GM19025 (cell line): ENCODE measurements at regions not wholly inside any gene's neighbourhood (a gene's known extent, or its start where the extent isn't known, plus 50 kb on each side); places are given as distances from the start of the nearest gene placed in this dataset.
"Not testable (repeated sequence)": the region's sequence is repeated elsewhere in the genome, so short reads cannot be mapped to it uniquely, and the experiment has no call there.

ENCODE experiments used
- ATAC-seq: cut with Tn5 transposase; IDR thresholded peaks from one replicate; pipeline ENCODE4 v1.9.1; 2021; ENCODE audit warnings: mild to moderate bottlenecking, low read depth, moderate library complexity; ENCODE audit not compliant: unreplicated experiment

DNA sequence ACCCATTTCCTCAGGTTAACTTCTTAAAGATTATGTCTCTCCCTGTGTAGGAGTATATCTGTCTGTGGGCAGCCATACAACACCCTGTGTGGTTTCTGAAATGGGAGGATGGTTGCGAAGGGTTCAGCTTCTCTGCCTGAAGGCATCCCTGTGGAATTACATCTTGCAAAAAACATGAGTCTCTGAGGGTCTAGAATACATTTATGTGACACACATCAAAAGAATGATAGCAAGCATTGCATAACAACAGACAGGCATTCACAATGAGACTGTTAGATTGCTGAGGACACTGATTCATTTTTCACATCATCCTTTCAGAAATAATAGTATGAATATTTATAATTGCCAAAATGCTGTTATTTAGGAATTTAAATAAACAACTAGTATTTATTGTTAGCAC lies 670.9 kb downstream of the HTR1B start:
- no peak for ATAC-seq

DNA sequence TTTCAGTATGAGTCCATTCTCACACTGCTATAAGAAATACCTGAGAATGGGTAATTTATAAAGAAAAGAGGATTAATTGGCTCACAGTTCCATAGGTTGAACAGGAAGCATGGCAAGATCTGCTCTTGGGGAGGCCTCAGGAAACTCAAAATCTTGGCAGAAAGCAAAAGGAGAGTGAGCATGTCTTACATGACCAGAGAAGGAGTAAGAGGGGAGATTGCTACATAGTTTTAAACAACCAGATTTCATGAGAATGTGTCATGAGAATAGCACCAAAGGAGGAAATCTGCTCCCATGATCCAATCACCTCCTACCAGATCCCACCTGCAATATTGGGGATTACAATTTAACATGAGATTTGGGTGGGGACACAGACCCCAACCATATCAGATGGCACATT lies 672.4 kb downstream of the HTR1B start:
- ATAC-seq: no peak

DNA sequence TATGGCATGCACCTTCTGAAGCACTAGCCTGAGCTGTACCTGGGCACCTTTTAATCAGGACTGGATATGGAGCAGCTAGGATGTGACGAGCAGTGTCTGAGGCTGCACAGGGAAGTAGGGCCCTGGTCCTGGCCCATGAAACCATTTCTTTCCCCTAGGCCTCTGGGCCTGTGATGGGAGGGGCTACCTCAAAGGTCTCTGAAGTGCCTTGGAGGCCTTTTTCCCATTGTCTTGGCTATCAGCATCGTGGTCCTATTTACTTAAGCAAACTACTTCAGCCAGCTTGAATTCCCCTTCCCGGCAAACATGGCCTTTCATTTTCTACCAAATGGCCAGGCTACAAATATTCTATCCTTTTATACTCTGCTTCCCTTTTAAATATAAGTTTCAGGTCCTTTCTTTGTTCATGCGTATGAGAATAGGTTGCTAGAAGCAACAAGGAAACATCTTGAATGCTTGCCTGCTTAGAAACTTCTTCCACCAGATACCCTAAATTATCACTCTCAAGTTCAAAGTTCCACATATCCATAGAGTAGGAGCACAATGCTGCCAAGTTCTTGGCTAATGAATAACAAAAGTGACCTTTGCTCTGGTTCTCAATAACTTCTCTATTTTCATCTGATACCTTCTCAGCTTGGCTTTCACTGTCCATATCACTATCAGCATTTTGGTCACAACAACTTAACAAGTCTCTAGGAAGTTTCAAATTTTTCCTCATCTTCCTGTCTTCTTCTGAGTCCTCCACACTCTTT lies 673.1 kb downstream of the HTR1B start:
- no peak for ATAC-seq

- no peak for ATAC-seq
Measured at GRCh38 chr6:76789580-76789979, 673.7 kb downstream of the HTR1B start.

DNA sequence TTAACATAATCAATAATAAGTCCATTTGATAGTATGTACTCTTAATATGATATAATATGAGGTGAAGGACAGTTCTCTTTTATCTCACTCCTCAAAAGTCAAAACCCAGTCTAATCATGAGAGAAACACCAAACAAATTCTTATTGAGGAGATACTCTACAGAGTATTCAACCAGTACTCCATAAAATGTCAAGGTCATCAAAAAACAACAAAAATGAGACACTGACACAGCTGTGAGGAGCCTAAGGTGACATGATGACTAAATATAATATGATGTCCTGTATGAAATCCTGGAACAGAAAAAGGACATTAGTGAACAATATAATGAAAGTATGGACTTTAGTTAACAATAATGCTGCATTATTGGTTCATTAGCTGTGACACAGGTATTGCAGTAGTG lies 675.1 kb downstream of the HTR1B start:
- ATAC-seq: no peak

DNA sequence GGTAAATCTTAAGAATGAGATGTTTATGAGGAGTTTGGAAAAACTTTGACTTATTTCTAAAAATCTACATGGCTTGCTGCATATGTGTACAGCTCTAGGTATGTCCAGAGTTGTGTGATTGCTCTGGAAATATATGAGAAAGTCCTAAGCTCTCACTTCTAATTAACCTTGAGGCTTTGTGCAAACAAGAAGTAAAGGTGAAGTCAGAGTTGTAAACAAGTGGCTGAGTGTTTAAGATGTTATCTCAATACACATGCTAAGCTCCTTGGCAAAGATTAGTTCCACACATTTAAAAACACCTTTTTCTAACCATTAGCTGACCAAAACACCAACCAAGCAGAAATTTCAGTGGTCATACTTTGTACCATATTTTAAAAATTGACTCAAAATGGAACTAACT lies 684.2 kb downstream of the HTR1B start:
- no peak for ATAC-seq

DNA sequence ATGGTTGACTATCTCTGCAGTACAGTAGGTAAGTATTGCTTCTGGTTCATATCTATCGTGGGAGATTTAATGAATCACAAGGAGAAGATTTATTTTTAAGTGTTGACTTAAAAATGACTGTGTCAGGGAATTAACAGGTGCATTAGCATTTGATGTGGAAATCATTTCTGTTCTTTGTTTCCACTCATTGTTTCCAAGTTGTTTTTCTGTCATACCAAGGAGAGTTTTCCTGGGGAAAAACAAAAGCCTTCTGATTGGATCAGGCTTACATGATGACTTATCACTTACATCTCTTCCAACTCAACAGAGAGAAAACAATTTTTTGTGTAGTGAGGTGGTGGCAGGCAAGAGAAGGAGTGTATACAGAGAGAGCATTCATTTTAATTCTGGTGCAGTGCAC lies 686.4 kb downstream of the HTR1B start:
- no peak for ATAC-seq

- ATAC-seq: no peak
Measured at GRCh38 chr6:76774781-76775384, 688.4 kb downstream of the HTR1B start.

DNA sequence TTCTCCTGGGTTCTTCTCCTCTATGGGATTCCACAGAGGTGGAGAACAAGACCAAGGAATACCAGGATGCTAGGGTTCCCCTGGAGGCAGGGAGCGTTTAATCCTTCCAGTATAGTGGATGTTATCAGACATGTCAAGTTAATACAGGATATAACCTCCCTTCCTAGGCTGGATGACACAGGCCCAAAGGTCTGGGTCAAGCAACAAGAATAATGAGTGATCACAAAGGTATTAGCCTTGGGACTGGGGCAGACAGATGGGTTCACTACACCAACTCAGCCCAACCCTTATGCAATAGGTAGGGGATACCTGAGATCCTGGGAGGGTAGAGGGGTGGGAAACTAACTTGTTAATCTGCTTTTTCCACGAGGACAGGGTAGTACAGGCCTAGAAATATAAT lies 690.3 kb downstream of the HTR1B start:
- no peak for ATAC-seq

DNA sequence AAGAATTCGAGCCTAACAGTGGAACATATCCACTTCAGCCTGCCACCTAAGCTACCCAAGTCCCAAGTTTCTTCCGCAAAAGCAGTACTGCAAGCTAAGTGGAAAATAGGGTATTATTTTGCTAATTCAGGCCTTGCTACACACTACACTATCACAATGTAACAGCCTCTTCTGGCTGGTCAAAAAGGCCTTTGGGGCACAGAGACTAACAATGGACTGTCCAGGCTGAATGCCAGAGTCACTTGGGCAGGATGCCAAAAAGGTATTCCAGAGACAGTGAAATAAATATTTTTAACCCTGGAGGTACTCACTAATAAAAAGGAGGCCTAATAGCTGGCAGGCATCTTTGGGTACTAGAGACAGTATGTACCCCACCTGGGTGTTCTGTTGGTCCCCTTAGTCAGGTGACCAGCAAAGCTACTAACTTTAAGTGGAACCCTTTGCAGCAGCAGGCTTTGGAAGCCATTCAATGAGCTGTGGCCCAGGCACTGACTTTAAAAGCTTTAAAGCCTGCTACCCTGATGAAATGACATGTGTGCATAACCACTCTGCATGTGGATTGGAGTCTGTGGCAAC lies 692.1 kb downstream of the HTR1B start:
- no peak for ATAC-seq

DNA sequence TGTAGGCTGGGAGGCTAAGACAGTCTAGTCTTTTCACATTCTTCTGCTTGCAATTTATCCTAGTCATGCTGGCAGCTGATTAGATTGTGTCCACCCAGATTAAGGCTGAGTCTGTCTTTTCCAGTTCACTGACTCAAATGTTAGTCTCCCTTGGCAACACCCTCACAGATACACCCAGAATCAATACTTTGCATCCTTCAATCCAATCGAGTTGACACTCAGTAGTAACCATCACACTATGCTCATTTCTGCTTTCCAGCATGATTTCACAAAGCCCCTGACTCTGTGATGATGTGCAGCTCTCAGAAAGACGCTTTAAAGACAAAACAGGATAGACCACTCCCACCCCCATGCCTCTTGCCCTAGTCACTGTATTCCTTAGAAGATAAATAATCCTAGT lies 693.0 kb downstream of the HTR1B start:
- no peak for ATAC-seq

DNA sequence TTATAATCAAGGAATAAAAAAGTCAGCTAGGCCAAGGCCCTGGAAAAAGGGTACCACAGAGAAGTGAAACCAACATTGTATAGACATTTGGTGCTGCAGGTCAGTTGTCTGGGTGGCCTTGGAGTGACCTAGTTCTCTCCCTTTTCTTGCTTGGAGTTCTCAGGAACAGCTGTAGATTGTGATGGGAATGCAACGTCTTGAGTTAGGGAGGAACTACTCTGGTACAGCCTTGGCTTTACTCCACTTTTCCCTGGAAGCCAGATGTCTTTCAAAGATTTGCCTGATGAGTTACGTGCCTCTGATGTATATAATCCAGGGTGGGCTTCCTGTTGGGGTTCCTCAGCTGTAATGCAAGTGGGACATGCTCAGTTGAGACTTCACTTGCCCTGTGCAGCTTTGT lies 694.7 kb downstream of the HTR1B start:
- ATAC-seq: no peak

DNA sequence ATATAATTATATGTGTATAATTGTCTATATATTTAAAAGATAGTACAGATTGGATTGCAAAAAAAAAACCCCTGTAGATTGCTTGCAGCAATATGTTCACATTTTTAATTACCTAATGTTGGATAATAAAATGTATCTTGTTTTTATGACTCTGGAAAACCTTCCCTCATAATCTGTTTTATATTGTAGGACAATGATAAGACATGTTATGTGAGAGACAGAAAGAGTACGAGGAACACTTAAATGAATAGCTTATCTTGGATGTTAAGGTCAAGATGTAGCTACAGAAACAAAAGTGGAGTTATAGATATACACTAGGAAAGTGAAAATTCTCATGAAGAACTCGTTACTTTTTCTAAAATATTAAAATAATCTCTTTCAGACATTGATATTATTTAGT lies 691.6 kb upstream of the IMPG1 start:
- no peak for ATAC-seq

GRCh38 chr6:76752841-76753240 lies 680.4 kb upstream of the IMPG1 start:
- no peak for ATAC-seq

- not testable (repeated sequence) for ATAC-seq
Measured at GRCh38 chr6:76745388-76745787, 672.9 kb upstream of the IMPG1 start.

GRCh38 chr6:76744151-76744720 lies 671.8 kb upstream of the IMPG1 start:
- ATAC-seq: not testable (repeated sequence)

DNA sequence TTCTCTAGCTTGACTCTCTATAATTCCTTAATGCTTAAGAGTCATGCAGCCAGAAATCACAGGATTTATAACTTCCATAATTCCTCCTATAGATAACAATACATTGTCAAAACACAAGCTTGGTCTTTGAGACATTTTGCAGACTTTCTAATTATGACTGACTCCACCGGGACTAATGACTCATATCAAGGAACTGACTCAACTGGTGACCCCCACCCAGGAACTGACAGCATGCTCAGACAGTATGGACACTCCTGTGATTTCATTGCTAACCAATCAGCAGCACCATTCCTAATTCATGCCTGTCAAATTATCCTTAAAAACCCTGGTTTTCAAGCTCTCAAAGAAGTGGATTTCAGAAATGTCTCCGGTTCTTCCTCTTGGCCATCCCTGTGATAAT lies 670.5 kb upstream of the IMPG1 start:
- ATAC-seq: no peak

- ATAC-seq: no peak
Measured at GRCh38 chr6:76719449-76719848, 647.0 kb upstream of the IMPG1 start.

GRCh38 chr6:76708641-76709331 lies 636.3 kb upstream of the IMPG1 start:
- ATAC-seq: no peak

GRCh38 chr6:76707630-76708029 lies 635.2 kb upstream of the IMPG1 start:
- no peak for ATAC-seq

GRCh38 chr6:76706631-76707030 lies 634.2 kb upstream of the IMPG1 start:
- no peak for ATAC-seq
